HepG2 (cell line): ENCODE measurements at regions not wholly inside any gene's neighbourhood (a gene's known extent, or its start where the extent isn't known, plus 50 kb on each side); places are given as distances from the start of the nearest gene placed in this dataset.

Experiments
- ATAC-seq: fragments of 200-7000 bp; cut with Tn5 transposase; 3 replicates; pipeline ENCODE4 v1.9.1; 2020; ENCODE audit warnings: mild to moderate bottlenecking, moderate library complexity
- BruUV-seq: library from RNA; stranded (reverse); fragments of 400-500 nt; replicated peaks from 2 replicates; lab custom pipeline; 2021; lab: Mats Ljungman, UMichigan
- CTCF ChIA-PET: fragments of 300-600 bp; formaldehyde crosslinking; extraction: SDS; loops from one replicate; lab custom pipeline; 2021; ENCODE audit warnings: low total read pairs, inconsistent platforms, low intra/inter-chr PET ratio; lab: Yijun Ruan, JAX
- POLR2A ChIA-PET: fragments of 350-600 bp; sonication (Branson Sonifier 250); formaldehyde crosslinking; loops from one replicate; lab custom pipeline; 2020; ENCODE audit warnings: antibody characterized with exemption, inconsistent platforms; lab: Yijun Ruan, JAX
- DNase-seq: peaks from one replicate; pipeline ENCODE4 v3.0.0-alpha.2; 2015; ENCODE audit warnings: low spot score
- FAIRE-seq: peaks from 3 replicates; lab custom pipeline; 2011; peaks lifted over from hg19 to GRCh38; lab: Jason Lieb, UNC
- H2AFZ ChIP-seq: one replicate; pipeline ENCODE4 v1.6.1; 2011; ENCODE audit warnings: low read length, inconsistent platforms
- H3K27ac ChIP-seq: fragments of 300-600 bp; 3 replicates; pipeline ENCODE4 v1.8.0; 2011; ENCODE audit warnings: mixed run types, mild to moderate bottlenecking, mixed read lengths, low read length, inconsistent platforms; ENCODE audit not compliant: insufficient read depth; ENCODE audit errors: extremely low read length
- H3K27me3 ChIP-seq, 2 experiments: fragments of 200-600 bp in 1 of 2; 2 replicates in 1 of 2; 3 replicates in 1 of 2; pipeline versions ENCODE4 v1.6.0 to v1.8.0; 2011; ENCODE audit warnings: low read length in 2 of 2, mild to moderate bottlenecking in 2 of 2, moderate library complexity in 2 of 2, inconsistent platforms in 1 of 2; ENCODE audit not compliant: insufficient read depth in 2 of 2, control insufficient read depth in 1 of 2
- H3K36me3 ChIP-seq, 2 experiments: fragments of 200-600 bp in 1 of 2; replicated peaks in 1 of 2; 2 replicates in 1 of 2; 3 replicates in 1 of 2; pipeline versions ENCODE4 v1.5.1 to v1.8.0; 2011; ENCODE audit warnings: low read length in 2 of 2, inconsistent platforms in 1 of 2; ENCODE audit not compliant: insufficient read depth in 2 of 2, control insufficient read depth in 1 of 2
- H3K4me1 ChIP-seq: 2 replicates; pipeline ENCODE4 v1.5.1; 2012; ENCODE audit warnings: low read length, inconsistent platforms; ENCODE audit not compliant: insufficient read depth
- H3K4me2 ChIP-seq: 2 replicates; pipeline ENCODE4 v1.6.0; 2011; ENCODE audit warnings: low read depth, low read length, inconsistent platforms
- H3K4me3 ChIP-seq, 3 experiments: fragments of 200-600 bp in 1 of 3; sonication (generic), shearing (Covaris generic) in 1 of 3; replicated peaks in 1 of 3; 2 replicates each; pipeline ENCODE4 v1.5.1; 2011 to 2016; ENCODE audit warnings: low read length in 3 of 3, inconsistent platforms in 2 of 3, low read depth in 2 of 3, mild to moderate bottlenecking in 2 of 3, control low read depth in 1 of 3, mixed read lengths in 1 of 3; ENCODE audit not compliant: insufficient read depth in 1 of 3
- H3K79me2 ChIP-seq: one replicate; pipeline ENCODE4 v1.6.1; 2011; ENCODE audit warnings: low read length, inconsistent platforms; ENCODE audit not compliant: insufficient read depth
- H3K9ac ChIP-seq: 2 replicates; pipeline ENCODE4 v1.6.0; 2011; ENCODE audit warnings: mild to moderate bottlenecking, low read depth, low read length, inconsistent platforms; ENCODE audit not compliant: insufficient read depth
- H3K9me3 ChIP-seq: 2 replicates; pipeline ENCODE4 v1.5.1; 2012; ENCODE audit warnings: mild to moderate bottlenecking, low read length
- H4K20me1 ChIP-seq: 2 replicates; pipeline ENCODE4 v1.6.0; 2011; ENCODE audit warnings: inconsistent platforms, mild to moderate bottlenecking, low read length, moderate library complexity; ENCODE audit not compliant: insufficient read depth
- ARID3A ChIP-seq: IDR thresholded peaks from 2 replicates; pipeline ENCODE4 v1.6.1; 2012; ENCODE audit warnings: low read depth, low read length, improper control_type of control experiment
- FOXK2 ChIP-seq: fragments of 450-650 bp; IDR thresholded peaks from 2 replicates; pipeline ENCODE4 v1.6.1; 2016
- KDM3A ChIP-seq: IDR thresholded peaks from 2 replicates; pipeline ENCODE4 v1.6.1; 2018; ENCODE audit warnings: low read depth, missing compliant biosample characterization
- LCORL ChIP-seq, 2 experiments: fragments of 450-650 bp in 1 of 2; sonication (generic) in 1 of 2; formaldehyde crosslinking in 1 of 2; IDR thresholded peaks; 2 replicates each; pipeline versions ENCODE4 v1.5.0 to v1.6.1; 2017 to 2020; ENCODE audit warnings: antibody characterized with exemption in 1 of 2, missing genetic modification reagents in 1 of 2
- POLR2A ChIP-seq, 2 experiments: IDR thresholded peaks; 2 replicates each; pipeline ENCODE4 v1.6.1; 2011; ENCODE audit warnings: low read depth in 2 of 2, low read length in 2 of 2, mild to moderate bottlenecking in 1 of 2, moderate library complexity in 1 of 2; ENCODE audit not compliant: insufficient read depth in 1 of 2
- ZBTB25 ChIP-seq: IDR thresholded peaks from 2 replicates; pipeline ENCODE4 v1.6.1; 2018; ENCODE audit warnings: missing genetic modification reagents
- ZHX1 ChIP-seq: sonication (generic); formaldehyde crosslinking; IDR thresholded peaks from 2 replicates; pipeline ENCODE4 v1.8.1; 2022; ENCODE audit warnings: low read depth, mild to moderate bottlenecking, missing genetic modification reagents
- ZNF160 ChIP-seq: sonication (generic); formaldehyde crosslinking; IDR thresholded peaks from 2 replicates; pipeline ENCODE4 v1.8.0; 2022; ENCODE audit warnings: mild to moderate bottlenecking, inconsistent platforms, missing genetic modification reagents
- ZNF317 ChIP-seq: sonication (generic); formaldehyde crosslinking; IDR thresholded peaks from 2 replicates; pipeline ENCODE4 v1.5.0; 2020; ENCODE audit warnings: mild to moderate bottlenecking, missing genetic modification reagents
- ZNF556 ChIP-seq: sonication (generic); formaldehyde crosslinking; IDR thresholded peaks from 2 replicates; pipeline ENCODE4 v1.4.0; 2020; ENCODE audit warnings: mild to moderate bottlenecking, missing genetic modification reagents, borderline replicate concordance
- ZNF652 ChIP-seq: IDR thresholded peaks from 2 replicates; pipeline ENCODE4 v1.6.1; 2016; ENCODE audit warnings: low read depth, borderline replicate concordance
- WGBS: methylation state at CpG from one replicate; pipeline ENCODE4 v1.1.6; 2017; ENCODE audit warnings: low lambda C conversion rate; 5-methylcytosine and 5-hydroxymethylcytosine counted together
- in situ Hi-C: cut with HindIII; loops from 2 replicates; pipeline ENCODE4 v1.10.0; 2017; ENCODE audit warnings: low pct_unique_long_range_greater_than_20kb; ENCODE audit not compliant: extremely low pct_ligation_motif_present
- intact Hi-C: fragments of 100-400 bp; cut with micrococcal nuclease; formaldehyde crosslinking; loops from one replicate; pipeline ENCODE4 v1.10.0; 2022; ENCODE audit not compliant: unreplicated experiment

- in situ Hi-C loops = no loop called here
- Histone ChIP-seq H2AFZ (no peak overlapping the region), H3K4me1 (no peaks in the 10 kb centered on the region), H3K27ac (no peak overlapping the region), H3K79me2 (no peaks in the 10 kb centered on the region), H3K9ac (no peak overlapping the region), H3K36me3 (no peaks in the 10 kb centered on the region), H3K9me3 (no peaks in the 10 kb centered on the region), H3K4me2 (no peak overlapping the region), H4K20me1 (no peaks in the 10 kb centered on the region), H3K4me3 (no peak overlapping the region), H3K27me3 (peaks cover 0 to 10% of the 10 kb centered on the region in 2 experiments; a peak in 3 of 5 replicates)
- TF ChIP-seq LCORL (IDR thresholded peaks at IDR 0.05) = 0 out of 2 replicates have a peak, but pooled peaks have one; percentile 7
- TF ChIP-seq LCORL (CRISPR knock-in tag; IDR thresholded peaks at IDR 0.05) = no peak
- TF ChIP-seq ZNF317 = no peak
- POLR2A ChIA-PET = no interaction called here
- BruUV-seq = no TSS peak
- CTCF ChIA-PET = no interaction called here
- intact Hi-C loops = no loop called here
- FAIRE-seq (no peak), DNase-seq (no peak), ATAC-seq (no peak)
- WGBS = 9% methylated on average over 8 of the region's 8 CpGs
Measured at GRCh38 chr2:30318987-30319782, 87.9 kb downstream of the LBH start.

GRCh38 chr2:30321466-30321865, 90.1 kb downstream of the LBH start:
- ATAC-seq (no peak), FAIRE-seq (no peak), DNase-seq (no peak)
- H3K27me3 ChIP-seq = peaks cover 0 to 10% of the 10 kb centered on the region in 2 experiments; a peak in 3 of 5 replicates
- POLR2A ChIA-PET = no interaction called here
- no peak overlapping the region for H3K4me3 ChIP-seq
- no peaks in the 10 kb centered on the region for H3K9me3 ChIP-seq
- intact Hi-C loops = no loop called here
- H3K36me3 ChIP-seq = no peaks in the 10 kb centered on the region
- no TSS peak for BruUV-seq
- H4K20me1 ChIP-seq = no peaks in the 10 kb centered on the region
- CTCF ChIA-PET = no interaction called here
- H3K9ac ChIP-seq = no peak overlapping the region
- WGBS = under 1% methylated on average over 3 of the region's 3 CpGs
- no peaks in the 10 kb centered on the region for H3K4me1 ChIP-seq
- no peak overlapping the region for H2AFZ ChIP-seq
- H3K27ac ChIP-seq = no peak overlapping the region
- in situ Hi-C loops = no loop called here
- H3K79me2 ChIP-seq = no peaks in the 10 kb centered on the region
- no peak overlapping the region for H3K4me2 ChIP-seq
- TF ChIP-seq ZNF160 (CRISPR knock-in tag) (no peak), ARID3A (no peak), ZHX1 (CRISPR knock-in tag) (no peak), KDM3A (CRISPR knock-in tag) (no peak), ZBTB25 (CRISPR knock-in tag) (no peak), POLR2A (IDR thresholded peaks at IDR 0.05; ENCODE audit: insufficient read depth in 1 of 2, low read depth in 2 of 2, low read length in 2 of 2) (no peak), ZNF556 (CRISPR knock-in tag) (no peak), ZNF652 (no peak), FOXK2 (no peak)
